ENCODE measurements at regions not wholly inside any gene's neighbourhood (a gene's known extent, or its start where the extent isn't known, plus 50 kb on each side); places are given as distances from the start of the nearest gene placed in this dataset.

GRCh38 chr9:86782831-86783230 is 164.5 kb downstream of the GAS1 start:
- no peak for TF ChIP-seq EZH2phosphoT487 (conservative IDR thresholded peaks at IDR 0.05; ENCODE audit: low read length)
- TF ChIP-seq, protein P1, sequence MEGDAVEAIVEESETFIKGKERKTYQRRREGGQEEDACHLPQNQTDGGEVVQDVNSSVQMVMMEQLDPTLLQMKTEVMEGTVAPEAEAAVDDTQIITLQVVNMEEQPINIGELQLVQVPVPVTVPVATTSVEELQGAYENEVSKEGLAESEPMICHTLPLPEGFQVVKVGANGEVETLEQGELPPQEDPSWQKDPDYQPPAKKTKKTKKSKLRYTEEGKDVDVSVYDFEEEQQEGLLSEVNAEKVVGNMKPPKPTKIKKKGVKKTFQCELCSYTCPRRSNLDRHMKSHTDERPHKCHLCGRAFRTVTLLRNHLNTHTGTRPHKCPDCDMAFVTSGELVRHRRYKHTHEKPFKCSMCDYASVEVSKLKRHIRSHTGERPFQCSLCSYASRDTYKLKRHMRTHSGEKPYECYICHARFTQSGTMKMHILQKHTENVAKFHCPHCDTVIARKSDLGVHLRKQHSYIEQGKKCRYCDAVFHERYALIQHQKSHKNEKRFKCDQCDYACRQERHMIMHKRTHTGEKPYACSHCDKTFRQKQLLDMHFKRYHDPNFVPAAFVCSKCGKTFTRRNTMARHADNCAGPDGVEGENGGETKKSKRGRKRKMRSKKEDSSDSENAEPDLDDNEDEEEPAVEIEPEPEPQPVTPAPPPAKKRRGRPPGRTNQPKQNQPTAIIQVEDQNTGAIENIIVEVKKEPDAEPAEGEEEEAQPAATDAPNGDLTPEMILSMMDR (IDR thresholded peaks at IDR 0.05; ENCODE audit: insufficient read depth, low read length, poor library complexity, severe bottlenecking) = no peak
- Histone ChIP-seq H3K9me3 (ENCODE audit: insufficient read depth, low read length) (no peaks in the 10 kb centered on the region), H3K36me3 (ENCODE audit: low read length) (no peaks in the 10 kb centered on the region), H3K9me2 (replicated peaks; ENCODE audit: insufficient read depth, low read length) (no peaks in the 10 kb centered on the region), H3K27me3 (ENCODE audit: low read length) (no peaks in the 10 kb centered on the region), H3F3A (ENCODE audit: insufficient read depth) (no peaks in the 10 kb centered on the region), H3K79me2 (ENCODE audit: insufficient read depth, low read length) (no peaks in the 10 kb centered on the region), H3K4me3 (ENCODE audit: insufficient read depth, low read length, poor library complexity, severe bottlenecking) (no peak overlapping the region), H3K4me2 (ENCODE audit: low read depth, low read length, poor library complexity, severe bottlenecking) (no peak overlapping the region), H3K27ac (ENCODE audit: low read depth, low read length) (no peak overlapping the region), H4K20me1 (ENCODE audit: low read depth, low read length) (no peaks in the 10 kb centered on the region), H3K9ac (ENCODE audit: low read length) (no peak overlapping the region), H2AFZ (ENCODE audit: low read depth, low read length, severe bottlenecking) (no peak overlapping the region)

DNA sequence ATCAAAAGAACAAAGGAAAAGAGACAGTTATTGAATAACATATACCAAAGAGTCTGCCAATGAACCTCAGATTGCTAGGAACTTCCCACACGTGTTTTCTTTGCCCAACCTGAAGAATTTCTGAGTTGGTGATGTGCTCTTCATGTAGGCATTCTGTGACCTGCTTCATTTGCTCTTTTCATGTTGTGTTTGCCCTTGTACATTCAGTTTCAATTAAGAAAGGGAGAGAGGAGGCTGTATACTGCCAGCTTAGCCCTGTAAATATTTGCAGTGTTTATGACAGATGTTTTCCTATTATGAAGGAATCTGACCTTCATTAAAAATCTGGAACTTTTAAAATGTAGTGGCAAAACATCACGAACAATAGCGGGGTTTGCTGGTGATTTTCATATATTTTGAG is 168.5 kb downstream of the GAS1 start:
- Histone ChIP-seq H4K20me1 (ENCODE audit: low read depth, low read length) (no peaks in the 10 kb centered on the region), H3K27me3 (ENCODE audit: low read length) (no peaks in the 10 kb centered on the region), H3K4me3 (ENCODE audit: insufficient read depth, low read length, poor library complexity, severe bottlenecking) (no peak overlapping the region), H3K4me2 (ENCODE audit: low read depth, low read length, poor library complexity, severe bottlenecking) (no peak overlapping the region), H3K9me3 (ENCODE audit: insufficient read depth, low read length) (no peaks in the 10 kb centered on the region), H3F3A (ENCODE audit: insufficient read depth) (no peaks in the 10 kb centered on the region), H2AFZ (ENCODE audit: low read depth, low read length, severe bottlenecking) (no peak overlapping the region), H3K9me2 (replicated peaks; ENCODE audit: insufficient read depth, low read length) (0 out of 2 replicates have a peak, but pooled peaks cover 4% of the 10 kb centered on the region), H3K79me2 (ENCODE audit: insufficient read depth, low read length) (no peaks in the 10 kb centered on the region), H3K36me3 (ENCODE audit: low read length) (no peaks in the 10 kb centered on the region), H3K9ac (ENCODE audit: low read length) (no peak overlapping the region), H3K27ac (ENCODE audit: low read depth, low read length) (no peak overlapping the region)
- TF ChIP-seq, protein P1 (IDR thresholded peaks at IDR 0.05; ENCODE audit: insufficient read depth, low read length, poor library complexity, severe bottlenecking) = no peak
- TF ChIP-seq EZH2phosphoT487 (conservative IDR thresholded peaks at IDR 0.05; ENCODE audit: low read length) = no peak

GRCh38 chr9:86775718-86776117 is 171.6 kb downstream of the GAS1 start:
- no peaks in the 10 kb centered on the region for H3K36me3 ChIP-seq (ENCODE audit: low read length)
- H3K4me3 ChIP-seq (ENCODE audit: insufficient read depth, low read length, poor library complexity, severe bottlenecking) = no peak overlapping the region
- no peak overlapping the region for H2AFZ ChIP-seq (ENCODE audit: low read depth, low read length, severe bottlenecking)
- H3K79me2 ChIP-seq (ENCODE audit: insufficient read depth, low read length) = no peaks in the 10 kb centered on the region
- no peaks in the 10 kb centered on the region for H4K20me1 ChIP-seq (ENCODE audit: low read depth, low read length)
- 0 out of 2 replicates have a peak, but pooled peaks cover 4% of the 10 kb centered on the region for H3K9me2 ChIP-seq (replicated peaks; ENCODE audit: insufficient read depth, low read length)
- no peak overlapping the region for H3K9ac ChIP-seq (ENCODE audit: low read length)
- TF ChIP-seq, protein P1 (IDR thresholded peaks at IDR 0.05; ENCODE audit: insufficient read depth, low read length, poor library complexity, severe bottlenecking) = no peak
- no peak for TF ChIP-seq EZH2phosphoT487 (conservative IDR thresholded peaks at IDR 0.05; ENCODE audit: low read length)
- no peak overlapping the region for H3K4me2 ChIP-seq (ENCODE audit: low read depth, low read length, poor library complexity, severe bottlenecking)
- no peaks in the 10 kb centered on the region for H3K27me3 ChIP-seq (ENCODE audit: low read length)
- no peaks in the 10 kb centered on the region for H3F3A ChIP-seq (ENCODE audit: insufficient read depth)
- no peak overlapping the region for H3K27ac ChIP-seq (ENCODE audit: low read depth, low read length)
- no peaks in the 10 kb centered on the region for H3K9me3 ChIP-seq (ENCODE audit: insufficient read depth, low read length)
